GM10266 (cell line): ENCODE measurements at regions not wholly inside any gene's neighbourhood (a gene's known extent, or its start where the extent isn't known, plus 50 kb on each side); places are given as distances from the start of the nearest gene placed in this dataset.

ENCODE experiments used
- DNase-seq: peaks from one replicate; pipeline ENCODE4 v3.0.0; 2012; ENCODE audit errors: extremely low spot score
- CTCF ChIP-seq: IDR thresholded peaks from 2 replicates; pipeline ENCODE4 v1.5.1; 2012; ENCODE audit warnings: mild to moderate bottlenecking, low read depth; ENCODE audit not compliant: control insufficient read depth, insufficient read depth; ENCODE audit errors: missing control alignments

DNA sequence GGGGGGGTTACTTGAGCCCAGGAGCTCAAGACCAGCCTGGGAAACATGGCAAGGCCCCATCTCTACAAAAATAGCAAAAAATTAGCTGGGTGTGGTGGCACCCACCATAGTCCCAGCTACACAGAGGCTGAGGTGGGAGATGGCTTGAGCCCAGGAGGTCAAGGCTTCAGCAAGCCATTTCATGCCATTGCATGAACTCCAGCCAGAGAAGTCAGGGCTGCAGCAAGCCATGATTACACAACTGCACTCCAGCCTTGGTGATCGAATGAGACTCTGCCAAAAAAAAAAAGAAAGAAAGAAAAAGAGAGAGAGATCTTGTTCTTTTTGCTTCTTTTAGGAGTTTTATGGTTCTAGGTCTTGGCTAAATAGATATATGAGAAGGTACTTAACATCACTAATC lies 200.2 kb upstream of the PHYHIPL start:
- TF ChIP-seq CTCF, result no peak

DNA sequence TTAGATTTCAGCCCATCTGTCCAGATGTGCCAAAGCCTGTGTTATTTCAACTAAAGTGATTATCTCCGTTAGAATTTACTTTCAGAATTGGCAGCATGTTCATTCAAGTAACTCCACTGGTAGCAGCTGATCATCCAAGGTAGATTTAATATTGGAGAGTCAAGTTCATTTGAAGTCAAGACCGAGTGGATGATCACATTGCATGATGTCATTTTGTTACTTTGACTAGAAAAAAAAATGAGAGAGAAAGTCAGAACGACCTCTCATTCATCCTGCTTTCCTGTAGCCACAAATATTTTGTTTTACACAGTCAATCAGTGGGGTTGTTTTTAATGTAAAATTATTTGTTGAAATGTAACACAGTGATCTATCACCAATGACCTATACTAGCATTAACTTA lies 196.7 kb upstream of the PHYHIPL start:
- DNase-seq, result no peak
- no peak for TF ChIP-seq CTCF

More for the DNA sequence above, 200.2 kb upstream of the PHYHIPL start:
- no peak for DNase-seq

- no peak for TF ChIP-seq CTCF
- no peak for DNase-seq
These were observed 195.5 kb upstream of the PHYHIPL start for GRCh38 chr10:58980826-58981415.

GRCh38 chr10:58981846-58982245 lies 194.6 kb upstream of the PHYHIPL start:
- DNase-seq, result no peak
- no peak for TF ChIP-seq CTCF

DNA sequence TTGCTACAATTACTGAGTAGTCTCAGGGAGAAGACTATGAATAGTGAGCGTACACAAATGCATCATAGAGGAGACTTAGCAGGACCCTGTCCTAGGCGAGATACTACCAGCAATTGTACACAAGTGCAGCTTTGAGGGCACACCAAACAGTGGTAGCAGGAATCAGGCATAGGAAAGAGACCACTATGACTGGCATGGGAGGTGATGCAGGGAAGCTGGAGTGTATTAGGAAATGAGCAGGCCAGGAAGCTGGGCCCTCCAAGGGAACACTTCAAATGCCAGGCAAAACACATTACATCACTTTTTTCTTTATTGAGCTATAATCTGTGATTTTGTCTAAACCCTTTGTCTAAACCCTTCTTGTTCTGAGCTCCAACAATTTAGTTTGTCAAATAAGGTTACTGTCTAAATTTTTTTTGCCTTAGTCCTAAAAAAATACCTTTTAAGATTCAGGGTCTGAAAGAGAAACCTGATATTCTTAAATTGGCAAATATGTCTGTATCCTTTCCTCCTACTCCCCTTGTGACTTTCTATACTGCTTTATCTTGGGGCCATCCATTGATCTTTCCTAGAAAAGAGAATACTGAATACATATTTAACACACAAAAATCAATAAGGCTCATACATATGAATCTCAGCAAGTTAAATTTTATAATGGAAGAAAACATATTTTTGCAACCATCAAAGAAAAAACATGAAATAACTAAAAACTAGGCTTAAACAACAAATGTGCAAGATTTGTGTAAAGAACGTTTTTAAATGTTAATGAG lies 193.8 kb upstream of the PHYHIPL start:
- TF ChIP-seq CTCF, result no peak
- no peak for DNase-seq

GRCh38 chr10:58985216-58985615 lies 191.2 kb upstream of the PHYHIPL start:
- no peak for DNase-seq
- no peak for TF ChIP-seq CTCF

- no peak for TF ChIP-seq CTCF
These were observed 186.9 kb upstream of the PHYHIPL start for GRCh38 chr10:58989486-58990039.

More at GRCh38 chr10:58989486-58990039, 186.9 kb upstream of the PHYHIPL start:
- no peak for DNase-seq
